ENCODE measurements at regions not wholly inside any gene's neighbourhood (a gene's known extent, or its start where the extent isn't known, plus 50 kb on each side); places are given as distances from the start of the nearest gene placed in this dataset.

- Histone ChIP-seq H3K9me3 (replicated peaks in 1 of 2; ENCODE audit: control insufficient read depth in 1 of 2, insufficient read depth in 1 of 2, low read length in 2 of 2) (no peaks in the 10 kb centered on the region), H4K20me1 (ENCODE audit: insufficient read depth, low read length) (no peaks in the 10 kb centered on the region), H3K9ac (ENCODE audit: insufficient read depth, low read length, poor library complexity, severe bottlenecking) (no peak overlapping the region), H3K36me3 (replicated peaks in 1 of 2; ENCODE audit: control insufficient read depth in 1 of 2, insufficient read depth in 2 of 2, low read length in 2 of 2) (no peaks in the 10 kb centered on the region), H3K27ac (ENCODE audit: low read depth in 1 of 2, low read length in 2 of 2) (no peak overlapping the region), H3K27me3 (ENCODE audit: control insufficient read depth in 2 of 2, insufficient read depth in 2 of 2, low read length in 2 of 2) (no peaks in the 10 kb centered on the region), H2AFZ (ENCODE audit: insufficient read depth, low read depth, low read length, poor library complexity, severe bottlenecking) (no peak overlapping the region), H3K4me3 (replicated peaks in 1 of 3; ENCODE audit: low read depth in 2 of 3, low read length in 3 of 3) (no peak overlapping the region), H3K79me2 (ENCODE audit: insufficient read depth, low read length) (no peaks in the 10 kb centered on the region), H3K4me2 (replicated peaks; ENCODE audit: extremely low read depth, low read length, poor library complexity, severe bottlenecking) (no peak overlapping the region), H3K4me1 (ENCODE audit: control insufficient read depth in 1 of 2, insufficient read depth in 2 of 2, low read length in 2 of 2) (no peaks in the 10 kb centered on the region)
- no peak for DNase-seq
- no peak for TF ChIP-seq CTCF (IDR thresholded peaks at IDR 0.05)
- no peaks in the 10 kb centered on the region for H3K4me1 Mint-ChIP-seq
- no peak overlapping the region for H3K4me3 Mint-ChIP-seq
- H3K27me3 Mint-ChIP-seq (ENCODE audit: low read depth in 3 of 3), result peaks cover 0 to 2% (median 1%) of the 10 kb centered on the region in 3 donors
- peaks cover 0 to 1% (median 0%) of the 10 kb centered on the region in 7 donors for H3K9me3 Mint-ChIP-seq
- intact Hi-C loops (cut with micrococcal nuclease), result no loop called here
- no peaks in the 10 kb centered on the region for H3K36me3 Mint-ChIP-seq
- no peak overlapping the region for H3K27ac Mint-ChIP-seq
- no CpG with 5 or more reads among the region's 2 CpGs for WGBS (ENCODE audit: insufficient coverage)
Observed at GRCh38 chr3:145176907-145177306, 984.1 kb downstream of the PLOD2 start.

GRCh38 chr3:145177828-145178227 lies 983.2 kb downstream of the PLOD2 start:
- Histone ChIP-seq H3K4me3 (replicated peaks in 1 of 3; ENCODE audit: low read depth in 2 of 3, low read length in 3 of 3) (no peak overlapping the region), H3K9ac (ENCODE audit: insufficient read depth, low read length, poor library complexity, severe bottlenecking) (no peak overlapping the region), H3K27ac (ENCODE audit: low read depth in 1 of 2, low read length in 2 of 2) (no peak overlapping the region), H4K20me1 (ENCODE audit: insufficient read depth, low read length) (no peaks in the 10 kb centered on the region), H3K4me1 (ENCODE audit: control insufficient read depth in 1 of 2, insufficient read depth in 2 of 2, low read length in 2 of 2) (no peaks in the 10 kb centered on the region), H3K4me2 (replicated peaks; ENCODE audit: extremely low read depth, low read length, poor library complexity, severe bottlenecking) (no peak overlapping the region), H3K27me3 (ENCODE audit: control insufficient read depth in 2 of 2, insufficient read depth in 2 of 2, low read length in 2 of 2) (no peaks in the 10 kb centered on the region), H3K36me3 (replicated peaks in 1 of 2; ENCODE audit: control insufficient read depth in 1 of 2, insufficient read depth in 2 of 2, low read length in 2 of 2) (no peaks in the 10 kb centered on the region), H2AFZ (ENCODE audit: insufficient read depth, low read depth, low read length, poor library complexity, severe bottlenecking) (no peak overlapping the region), H3K9me3 (replicated peaks in 1 of 2; ENCODE audit: control insufficient read depth in 1 of 2, insufficient read depth in 1 of 2, low read length in 2 of 2) (no peaks in the 10 kb centered on the region), H3K79me2 (ENCODE audit: insufficient read depth, low read length) (no peaks in the 10 kb centered on the region)
- no peak for TF ChIP-seq CTCF (IDR thresholded peaks at IDR 0.05)
- H3K4me1 Mint-ChIP-seq, result no peaks in the 10 kb centered on the region
- H3K27ac Mint-ChIP-seq, result no peak overlapping the region
- no peaks in the 10 kb centered on the region for H3K9me3 Mint-ChIP-seq
- no peak for DNase-seq
- no CpG with 5 or more reads among the region's 2 CpGs for WGBS (ENCODE audit: insufficient coverage)
- no peak overlapping the region for H3K4me3 Mint-ChIP-seq
- peaks cover 0 to 2% (median 0%) of the 10 kb centered on the region in 3 donors for H3K27me3 Mint-ChIP-seq (ENCODE audit: low read depth in 3 of 3)
- no peaks in the 10 kb centered on the region for H3K36me3 Mint-ChIP-seq
- intact Hi-C loops (cut with micrococcal nuclease), result no loop called here

Data from CD14-positive monocyte (primary cell).